OCI-LY7 (cell line): ENCODE measurements at regions not wholly inside any gene's neighbourhood (a gene's known extent, or its start where the extent isn't known, plus 50 kb on each side); places are given as distances from the start of the nearest gene placed in this dataset.

Source experiments
- BruUV-seq: library from RNA; stranded (reverse); fragments of 400-500 nt; replicated peaks from 2 replicates; lab custom pipeline; 2021; lab: Mats Ljungman, UMichigan
- CTCF ChIA-PET: fragments of 300-600 bp; sonication (Branson Sonifier 250); formaldehyde crosslinking; loops from one replicate; lab custom pipeline; 2022; ENCODE audit warnings: antibody characterized with exemption; ENCODE audit not compliant: unreplicated experiment; lab: Charles Lee
- POLR2A ChIA-PET: fragments of 300-600 bp; sonication (Branson Sonifier 250); formaldehyde crosslinking; loops from one replicate; lab custom pipeline; 2022; ENCODE audit warnings: antibody characterized with exemption; lab: Charles Lee
- DNase-seq: peaks from one replicate; pipeline ENCODE4 v3.0.0-alpha.2; 2015; ENCODE audit warnings: low spot score
- H2AFZ ChIP-seq: fragments of 200-600 bp; sonication (generic), shearing (Covaris generic); 2 replicates; pipeline ENCODE4 v1.6.1; 2014; ENCODE audit warnings: mild to moderate bottlenecking, antibody characterized with exemption, low read length, moderate library complexity
- H3K27ac ChIP-seq: fragments of 200-600 bp; sonication (generic); 2 replicates; pipeline ENCODE4 v1.5.1; 2014; ENCODE audit warnings: mixed run types, low read depth, mild to moderate bottlenecking, moderate library complexity, low read length, inconsistent platforms; ENCODE audit not compliant: poor library complexity, severe bottlenecking
- H3K36me3 ChIP-seq: fragments of 200-600 bp; sonication (generic); 2 replicates; pipeline ENCODE4 v1.6.1; 2014; ENCODE audit warnings: mild to moderate bottlenecking, antibody characterized with exemption, low read length, moderate library complexity, mixed read lengths; ENCODE audit not compliant: insufficient read depth
- H3K4me1 ChIP-seq: fragments of 200-600 bp; sonication (generic); 2 replicates; pipeline ENCODE4 v1.5.1; 2014; ENCODE audit warnings: mild to moderate bottlenecking, low read length; ENCODE audit not compliant: insufficient read depth, poor library complexity, severe bottlenecking
- H3K4me2 ChIP-seq: fragments of 200-600 bp; sonication (generic); 2 replicates; pipeline ENCODE4 v1.6.1; 2014; ENCODE audit warnings: mild to moderate bottlenecking, low read length
- H3K4me3 ChIP-seq: fragments of 200-600 bp; sonication (generic); 2 replicates; pipeline ENCODE4 v1.5.1; 2014; ENCODE audit warnings: mild to moderate bottlenecking, low read depth, low read length; ENCODE audit not compliant: poor library complexity, severe bottlenecking
- H3K79me2 ChIP-seq: fragments of 200-600 bp; sonication (generic); 2 replicates; pipeline ENCODE4 v1.6.1; 2016; ENCODE audit warnings: low read depth, mild to moderate bottlenecking, low read length, moderate library complexity, mixed read lengths; ENCODE audit not compliant: insufficient read depth
- H3K9me2 ChIP-seq: fragments of 200-600 bp; sonication (generic); 2 replicates; pipeline ENCODE4 v1.6.1; 2016; ENCODE audit warnings: mild to moderate bottlenecking, low read length, mixed read lengths; ENCODE audit not compliant: insufficient read depth
- H3K9me3 ChIP-seq: fragments of 200-600 bp; sonication (generic); 2 replicates; pipeline ENCODE4 v1.6.1; 2014; ENCODE audit warnings: mild to moderate bottlenecking, mixed run types, low read length, mixed read lengths
- H4K20me1 ChIP-seq: fragments of 200-600 bp; sonication (generic); 2 replicates; pipeline ENCODE4 v1.6.1; 2014; ENCODE audit warnings: mild to moderate bottlenecking, antibody characterized with exemption, low read length, moderate library complexity, mixed read lengths; ENCODE audit not compliant: insufficient read depth
- CTCF ChIP-seq: fragments of 200-600 bp; sonication (generic); conservative IDR thresholded peaks from 2 replicates; pipeline ENCODE4 v1.5.1; 2014; ENCODE audit warnings: mild to moderate bottlenecking, antibody characterized with exemption, low read length, moderate library complexity, mixed read lengths
- EZH2phosphoT487 ChIP-seq: fragments of 200-600 bp; sonication (generic); IDR thresholded peaks from 2 replicates; pipeline ENCODE4 v1.6.1; 2018; ENCODE audit warnings: low read depth, borderline replicate concordance, mild to moderate bottlenecking, mixed run types, antibody characterized with exemption, low read length, moderate library complexity, mixed read lengths
- intact Hi-C: fragments of 100-400 bp; cut with micrococcal nuclease; formaldehyde crosslinking; loops from one replicate; pipeline ENCODE4 v1.10.0; 2022; ENCODE audit not compliant: unreplicated experiment

GRCh38 chr4:173958445-173958844 is 325.0 kb downstream of the FBXO8 start:
- intact Hi-C loops: no loop called here
- Histone ChIP-seq H4K20me1 (no peaks in the 10 kb centered on the region), H3K79me2 (no peaks in the 10 kb centered on the region), H3K4me2 (no peak overlapping the region), H3K36me3 (no peaks in the 10 kb centered on the region), H3K4me1 (no peaks in the 10 kb centered on the region), H2AFZ (no peak overlapping the region), H3K9me2 (no peaks in the 10 kb centered on the region), H3K27ac (no peak overlapping the region), H3K4me3 (no peak overlapping the region), H3K9me3 (no peaks in the 10 kb centered on the region)
- CTCF ChIA-PET: no interaction called here
- POLR2A ChIA-PET: interaction anchor here (0.6 kb wide), 1 partner anchor 309 kb away, joined by 3 read pairs; no protein-coding TSS in a partner anchor
- no peak for DNase-seq
- TF ChIP-seq CTCF: no peak
- TF ChIP-seq EZH2phosphoT487: no peak
- no TSS peak for BruUV-seq

GRCh38 chr4:173943547-173943946 is 339.9 kb downstream of the FBXO8 start:
- intact Hi-C loops: no loop called here
- Histone ChIP-seq H3K36me3 (no peaks in the 10 kb centered on the region), H3K4me3 (no peak overlapping the region), H3K27ac (no peak overlapping the region), H2AFZ (no peak overlapping the region), H4K20me1 (no peaks in the 10 kb centered on the region), H3K4me1 (no peaks in the 10 kb centered on the region), H3K9me3 (no peaks in the 10 kb centered on the region), H3K79me2 (no peaks in the 10 kb centered on the region), H3K4me2 (no peak overlapping the region), H3K9me2 (no peaks in the 10 kb centered on the region)
- POLR2A ChIA-PET: interaction anchor here (0.6 kb wide), 1 partner anchor 34 kb away, joined by 3 read pairs; no protein-coding TSS in a partner anchor
- no peak for DNase-seq
- CTCF ChIA-PET: no interaction called here
- TF ChIP-seq EZH2phosphoT487 (no peak), CTCF (no peak)
- BruUV-seq: no TSS peak

- H3K27ac ChIP-seq: no peak overlapping the region
- ChIA-PET CTCF (no interaction called here), POLR2A (interaction anchor here (1.1 to 1.3 kb wide), 2 partner anchors 10 to 11 kb away, joined by 4 read pairs; no protein-coding TSS in a partner anchor)
- BruUV-seq: no TSS peak
- no peak overlapping the region for H2AFZ ChIP-seq
- H3K4me3 ChIP-seq: no peak overlapping the region
- H3K4me1 ChIP-seq: no peaks in the 10 kb centered on the region
- H3K79me2 ChIP-seq: no peaks in the 10 kb centered on the region
- no peak for DNase-seq
- intact Hi-C loops: no loop called here
- no peaks in the 10 kb centered on the region for H3K36me3 ChIP-seq
- H3K9me2 ChIP-seq: no peaks in the 10 kb centered on the region
- no peaks in the 10 kb centered on the region for H3K9me3 ChIP-seq
- no peaks in the 10 kb centered on the region for H4K20me1 ChIP-seq
- no peak overlapping the region for H3K4me2 ChIP-seq
- TF ChIP-seq CTCF (no peak), EZH2phosphoT487 (no peak)
These were observed 343.3 kb downstream of the FBXO8 start for GRCh38 chr4:173940146-173940545.
